ENCODE measurements at regions not wholly inside any gene's neighbourhood (a gene's known extent, or its start where the extent isn't known, plus 50 kb on each side); places are given as distances from the start of the nearest gene placed in this dataset.

GRCh38 chr20:24060851-24061590, 72.4 kb upstream of the GGTLC1 start:
- H3K36me3 ChIP-seq (ENCODE audit: control insufficient read depth, insufficient read depth, low read length), result no peaks in the 10 kb centered on the region
- POLR2A ChIA-PET, result no interaction called here
- no TSS peak for BruUV-seq (replicated peaks)

DNA sequence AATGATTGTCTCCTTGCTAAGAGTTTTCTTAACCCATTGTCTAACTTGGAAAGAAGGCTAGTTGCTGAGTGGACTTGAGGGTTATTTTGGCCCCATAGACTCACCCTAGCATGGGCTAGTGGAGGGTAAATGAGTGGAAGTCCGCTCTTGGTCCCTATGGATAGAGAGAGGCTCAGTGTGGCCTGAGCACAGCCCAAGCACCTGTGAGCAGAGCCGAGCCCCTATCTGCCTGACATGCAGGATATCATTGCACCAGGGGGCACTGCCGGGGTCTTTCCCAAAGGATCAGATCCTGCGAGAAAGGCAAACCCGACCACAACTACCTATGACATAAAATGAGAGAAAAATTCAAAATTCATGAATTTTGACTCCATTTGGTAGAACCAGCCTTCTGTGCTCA, 70.6 kb upstream of the GGTLC1 start:
- TF ChIP-seq ZNF77 (CRISPR knock-in tag; IDR thresholded peaks at IDR 0.05), result no peak
- TF ChIP-seq, protein P1, sequence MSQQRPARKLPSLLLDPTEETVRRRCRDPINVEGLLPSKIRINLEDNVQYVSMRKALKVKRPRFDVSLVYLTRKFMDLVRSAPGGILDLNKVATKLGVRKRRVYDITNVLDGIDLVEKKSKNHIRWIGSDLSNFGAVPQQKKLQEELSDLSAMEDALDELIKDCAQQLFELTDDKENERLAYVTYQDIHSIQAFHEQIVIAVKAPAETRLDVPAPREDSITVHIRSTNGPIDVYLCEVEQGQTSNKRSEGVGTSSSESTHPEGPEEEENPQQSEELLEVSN (IDR thresholded peaks at IDR 0.05; ENCODE audit: borderline replicate concordance in 1 of 2, extremely low read depth in 1 of 2, insufficient read depth in 1 of 2, insufficient read length in 1 of 2, low read depth in 1 of 2, low read length in 1 of 2, poor library complexity in 1 of 2, severe bottlenecking in 1 of 2), result no peak
- TF ChIP-seq TRIM25 (IDR thresholded peaks at IDR 0.05; ENCODE audit: borderline replicate concordance), result no peak
- TF ChIP-seq TFAM (CRISPR knock-in tag; conservative IDR thresholded peaks at IDR 0.05), result no peak
- TF ChIP-seq SOX6 (IDR thresholded peaks at IDR 0.05), result no peak
- TF ChIP-seq HNRNPLL (IDR thresholded peaks at IDR 0.05; ENCODE audit: low read depth, low read length, poor library complexity, severe bottlenecking), result no peak
- no peak for TF ChIP-seq ZBTB1 (CRISPR knock-in tag; IDR thresholded peaks at IDR 0.05; ENCODE audit: borderline replicate concordance, low read depth)
- TF ChIP-seq ZBTB7A (IDR thresholded peaks at IDR 0.05; ENCODE audit: borderline replicate concordance, control insufficient read depth, low read depth, low read length), result no peak
- 0% methylated on average over 4 of the region's 5 CpGs for WGBS (ENCODE audit: insufficient coverage, low coverage, missing lambda C conversion rate)
- Histone ChIP-seq H3K4me3 (no peak overlapping the region), H3K9me3 (replicated peaks; ENCODE audit: control insufficient read depth, insufficient read depth, low read depth, low read length) (no peaks in the 10 kb centered on the region), H4K20me1 (replicated peaks; ENCODE audit: control insufficient read depth, insufficient read depth, low read length) (no peaks in the 10 kb centered on the region), H3K36me3 (ENCODE audit: control insufficient read depth, insufficient read depth, low read length) (no peaks in the 10 kb centered on the region), H3K4me1 (replicated peaks in 1 of 2; ENCODE audit: control insufficient read depth in 2 of 2, insufficient read depth in 2 of 2, low read length in 2 of 2) (no peaks in the 10 kb centered on the region), H3K9me1 (ENCODE audit: control insufficient read depth, insufficient read depth, low read length) (no peaks in the 10 kb centered on the region), H3K79me2 (ENCODE audit: control insufficient read depth, insufficient read depth, low read length) (no peaks in the 10 kb centered on the region), H3K27me3 (ENCODE audit: control insufficient read depth in 2 of 2, insufficient read depth in 2 of 2, low read length in 2 of 2) (no peaks in the 10 kb centered on the region), H2AFZ (ENCODE audit: low read depth, low read length) (no peak overlapping the region), H3K4me2 (ENCODE audit: insufficient read depth, low read length) (no peak overlapping the region), H3K9ac (ENCODE audit: insufficient read depth in 1 of 2, low read depth in 2 of 2, low read length in 2 of 2) (no peak overlapping the region), H3K27ac (ENCODE audit: extremely low read depth, low read depth, low read length) (no peak overlapping the region)
- ATAC-seq (no peak), DNase-seq (ENCODE audit: extremely low read depth in 1 of 4, low spot score in 3 of 4) (no peak), FAIRE-seq (no peak)
- in situ Hi-C loops (cut with MboI) (no loop called here), intact Hi-C loops (cut with micrococcal nuclease) (no loop called here)
- ChIA-PET POLR2A (no interaction called here), CTCF (ENCODE audit: low intra/inter-chr PET ratio) (no interaction called here)
- BruUV-seq (replicated peaks), result no TSS peak

More at GRCh38 chr20:24060851-24061590, 72.4 kb upstream of the GGTLC1 start:
- no peaks in the 10 kb centered on the region for H3K9me1 ChIP-seq (ENCODE audit: control insufficient read depth, insufficient read depth, low read length)
- DNase-seq (ENCODE audit: extremely low read depth in 1 of 4, low spot score in 3 of 4), result no peak
- no peak for ATAC-seq
- H3K27ac ChIP-seq (ENCODE audit: extremely low read depth, low read depth, low read length), result no peak overlapping the region
- H2AFZ ChIP-seq (ENCODE audit: low read depth, low read length), result no peak overlapping the region
- no peak for FAIRE-seq
- H4K20me1 ChIP-seq (replicated peaks; ENCODE audit: control insufficient read depth, insufficient read depth, low read length), result no peaks in the 10 kb centered on the region
- CTCF ChIA-PET (ENCODE audit: low intra/inter-chr PET ratio), result no interaction called here
- in situ Hi-C loops (cut with MboI), result no loop called here
- no peak overlapping the region for H3K4me3 ChIP-seq
- no peaks in the 10 kb centered on the region for H3K27me3 ChIP-seq (ENCODE audit: control insufficient read depth in 2 of 2, insufficient read depth in 2 of 2, low read length in 2 of 2)
- no peak overlapping the region for H3K4me2 ChIP-seq (ENCODE audit: insufficient read depth, low read length)
- TF ChIP-seq L3MBTL2 (IDR thresholded peaks at IDR 0.05), result no peak
- TF ChIP-seq HES1 (IDR thresholded peaks at IDR 0.05; ENCODE audit: low read depth), result no peak
- TF ChIP-seq POLR2G (IDR thresholded peaks at IDR 0.05; ENCODE audit: low read depth, low read length), result no peak
- no peak for TF ChIP-seq ZNF717 (CRISPR knock-in tag; IDR thresholded peaks at IDR 0.05)
- TF ChIP-seq ZNF586 (CRISPR knock-in tag; conservative IDR thresholded peaks at IDR 0.05), result no peak
- no peak for TF ChIP-seq SOX6 (IDR thresholded peaks at IDR 0.05)
- TF ChIP-seq GATA2 (CRISPR knock-in tag; IDR thresholded peaks at IDR 0.05), result no peak
- TF ChIP-seq ZNF165 (CRISPR knock-in tag; IDR thresholded peaks at IDR 0.05; ENCODE audit: borderline replicate concordance), result no peak
- no peak for TF ChIP-seq NFXL1 (CRISPR knock-in tag; IDR thresholded peaks at IDR 0.05)
- intact Hi-C loops (cut with micrococcal nuclease), result no loop called here
- no peaks in the 10 kb centered on the region for H3K79me2 ChIP-seq (ENCODE audit: control insufficient read depth, insufficient read depth, low read length)
- no peaks in the 10 kb centered on the region for H3K9me3 ChIP-seq (replicated peaks; ENCODE audit: control insufficient read depth, insufficient read depth, low read depth, low read length)
- H3K4me1 ChIP-seq (replicated peaks in 1 of 2; ENCODE audit: control insufficient read depth in 2 of 2, insufficient read depth in 2 of 2, low read length in 2 of 2), result no peaks in the 10 kb centered on the region
- H3K9ac ChIP-seq (ENCODE audit: insufficient read depth in 1 of 2, low read depth in 2 of 2, low read length in 2 of 2), result no peak overlapping the region
- WGBS (ENCODE audit: insufficient coverage, low coverage, missing lambda C conversion rate), result 0% methylated on average over 9 of the region's 13 CpGs

Measured in K562 (cell line).